GM12892 (cell line): ENCODE measurements at regions not wholly inside any gene's neighbourhood (a gene's known extent, or its start where the extent isn't known, plus 50 kb on each side); places are given as distances from the start of the nearest gene placed in this dataset.

Experiments
- POLR2A ChIP-seq: IDR thresholded peaks from 2 replicates; pipeline ENCODE4 v1.6.1; 2011; ENCODE audit warnings: low read depth, low read length, control low read depth
- TAF1 ChIP-seq: IDR thresholded peaks from 2 replicates; pipeline ENCODE4 v1.6.1; 2011; ENCODE audit warnings: low read depth, mild to moderate bottlenecking, control low read depth, low read length, borderline replicate concordance

DNA sequence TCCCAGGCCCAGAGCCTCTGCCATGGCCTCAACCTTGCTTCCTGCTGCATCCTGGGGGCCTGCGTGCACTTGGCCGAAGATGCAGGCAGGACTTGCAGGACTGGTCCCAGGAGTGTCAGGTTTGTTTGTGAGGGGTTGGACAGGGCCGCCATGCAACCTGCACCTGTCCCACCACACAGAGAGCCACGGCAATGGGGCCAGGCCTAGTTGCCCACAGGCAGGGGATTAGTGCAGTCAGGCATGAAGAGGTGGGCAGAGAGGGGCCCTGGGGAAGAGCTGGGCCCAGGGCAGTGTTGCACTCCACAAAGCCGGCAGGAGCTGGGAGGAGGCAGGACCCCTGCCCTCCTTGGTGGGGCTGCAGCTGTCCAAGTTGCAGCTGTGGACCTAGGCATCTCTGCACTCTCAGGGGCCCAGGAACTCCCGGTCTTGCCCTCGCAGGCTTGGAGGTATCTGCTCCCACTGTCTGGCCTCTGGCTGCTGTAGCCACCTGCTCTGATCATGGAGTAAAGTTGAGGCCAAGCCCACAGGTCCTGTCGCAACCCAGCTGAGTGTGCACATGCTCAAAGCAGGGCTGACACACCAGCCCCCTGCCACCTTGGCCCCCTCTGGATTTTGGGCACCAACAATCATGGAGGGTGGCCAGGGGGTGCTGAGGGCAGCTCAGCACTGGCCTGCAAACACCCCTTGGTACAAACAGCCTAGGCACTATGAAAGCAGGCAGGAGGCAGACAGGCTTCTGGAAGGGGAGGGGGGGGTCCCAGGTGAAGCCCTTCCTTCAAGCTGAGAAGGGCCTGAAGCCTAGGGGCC, 190.4 kb upstream of the PCDH10 start:
- TF ChIP-seq TAF1 (no peak), POLR2A (no peak)
